GM12875 (cell line): ENCODE measurements at regions not wholly inside any gene's neighbourhood (a gene's known extent, or its start where the extent isn't known, plus 50 kb on each side); places are given as distances from the start of the nearest gene placed in this dataset.

Source experiments
- H3K4me3 ChIP-seq: one replicate; pipeline ENCODE4 v1.5.1; 2011; ENCODE audit warnings: low read depth, low read length, control low read depth
- CTCF ChIP-seq: IDR thresholded peaks from 2 replicates; pipeline ENCODE4 v1.5.1; 2011; ENCODE audit warnings: low read depth, mild to moderate bottlenecking, control low read depth, inconsistent platforms, low read length, moderate library complexity, borderline replicate concordance; ENCODE audit not compliant: insufficient read depth

DNA sequence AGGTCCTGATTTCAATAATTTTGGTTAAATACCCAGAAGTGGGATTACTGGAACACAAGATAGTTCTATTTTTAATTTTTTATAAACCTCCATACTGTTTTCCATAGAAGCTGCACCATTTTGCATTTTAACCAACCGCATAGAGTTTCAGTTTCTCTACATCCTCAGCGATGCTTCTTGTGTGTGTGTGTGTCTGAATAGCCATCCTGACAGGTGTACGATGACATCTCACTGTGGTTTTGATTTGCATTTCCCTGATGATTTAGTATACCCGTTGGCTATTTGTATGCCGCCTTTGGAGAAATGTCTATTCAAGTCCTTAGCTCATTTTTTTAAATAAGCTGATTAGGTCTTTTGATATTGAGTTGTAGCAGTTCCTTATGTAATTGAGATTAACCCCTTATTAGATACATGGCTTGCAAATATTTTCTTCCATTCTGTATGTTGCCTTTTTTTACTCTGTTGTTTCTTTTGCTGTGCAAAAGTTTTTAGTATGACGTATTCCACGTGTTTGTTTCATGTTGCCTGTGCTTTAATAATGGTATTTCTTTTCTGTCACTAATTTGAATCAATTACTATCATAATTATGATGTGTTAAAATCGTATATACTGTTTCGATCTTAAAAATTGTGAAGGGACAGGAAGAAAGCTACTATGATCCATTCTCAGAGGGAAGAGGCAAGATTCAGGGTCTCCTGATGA, 227.2 kb upstream of the MON1B start:
- H3K4me3 ChIP-seq = no peak overlapping the region
- TF ChIP-seq CTCF = no peak

DNA sequence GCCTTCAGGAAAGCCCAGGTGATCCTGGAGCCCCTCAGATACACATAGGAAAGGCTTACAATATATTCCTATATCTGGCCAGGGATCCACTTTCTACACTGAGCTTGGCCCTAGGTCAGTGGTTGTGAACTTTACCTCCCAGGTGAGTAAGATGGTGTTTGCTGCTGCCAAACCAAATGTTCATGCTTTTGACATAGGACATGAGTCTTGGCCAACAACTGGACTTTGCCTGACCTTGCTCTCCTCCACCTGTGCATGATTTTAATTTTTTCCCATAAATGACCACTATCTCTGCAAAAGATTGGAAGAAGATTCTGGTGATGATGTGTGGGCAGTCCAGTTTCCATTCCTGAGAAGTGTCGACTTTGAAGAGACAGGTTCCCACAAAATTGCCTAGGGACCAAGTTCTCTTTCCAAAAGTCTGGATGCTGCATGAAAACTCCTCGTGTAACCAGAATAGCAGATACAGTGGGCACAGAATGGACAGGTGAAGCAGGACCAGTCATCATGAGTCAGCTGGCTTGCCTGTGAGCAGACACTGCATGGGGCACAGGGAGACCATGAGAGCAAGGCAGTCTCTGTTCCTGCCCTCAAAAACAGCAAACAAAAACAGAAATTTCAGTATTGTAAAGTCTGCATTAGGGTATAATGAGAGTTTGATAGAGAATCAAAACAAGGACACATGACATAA, 226.4 kb upstream of the MON1B start:
- TF ChIP-seq CTCF = no peak
- no peak overlapping the region for H3K4me3 ChIP-seq

DNA sequence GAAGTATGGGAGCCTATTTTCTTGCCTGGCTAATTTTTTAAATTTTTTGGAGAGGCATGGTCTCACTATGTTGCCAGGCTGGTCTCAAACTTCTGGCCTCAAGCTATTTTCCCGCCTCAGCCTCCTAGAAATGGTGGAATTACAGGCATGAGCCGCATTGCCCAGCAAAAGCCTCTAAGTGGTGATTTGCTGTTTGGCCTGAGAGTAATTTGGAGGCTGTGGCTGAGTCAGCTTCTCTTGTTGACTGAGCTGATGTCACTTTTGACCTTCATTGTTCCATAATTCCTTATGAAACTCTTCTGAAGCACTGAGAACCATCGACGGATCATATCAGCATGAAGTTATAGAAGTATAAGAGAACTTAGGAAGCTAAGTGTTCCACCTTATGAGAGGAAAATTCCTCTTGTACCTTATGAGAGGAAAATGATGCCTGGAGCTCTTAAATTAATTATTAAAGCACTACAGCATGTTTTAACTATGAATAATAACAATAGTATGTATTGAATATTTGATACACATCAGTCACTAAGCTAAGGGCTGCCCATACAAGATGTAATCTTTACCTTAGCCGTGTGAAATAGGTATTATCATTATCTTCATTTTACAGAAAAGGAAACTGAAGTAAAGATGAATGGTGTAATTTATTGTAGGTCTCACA, 220.8 kb upstream of the MON1B start:
- no peak for TF ChIP-seq CTCF
- H3K4me3 ChIP-seq = no peak overlapping the region

DNA sequence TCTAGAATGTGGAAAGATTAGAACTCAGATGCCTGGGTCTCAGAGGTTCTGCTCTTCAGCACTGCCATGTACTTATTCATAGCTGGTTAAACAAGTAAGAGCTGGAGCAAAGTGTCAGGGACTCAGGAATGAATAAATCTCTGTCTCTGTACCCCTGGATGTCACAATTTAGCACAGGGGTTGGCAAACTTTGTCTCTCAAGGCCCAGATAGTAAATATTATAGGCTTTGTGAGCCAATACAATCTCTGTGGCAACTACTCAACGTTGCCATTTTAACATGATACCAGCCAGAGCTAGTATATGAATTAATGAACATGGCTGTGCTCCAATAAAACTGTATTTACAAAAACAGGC, 220.3 kb upstream of the MON1B start:
- no peak overlapping the region for H3K4me3 ChIP-seq
- TF ChIP-seq CTCF = no peak

DNA sequence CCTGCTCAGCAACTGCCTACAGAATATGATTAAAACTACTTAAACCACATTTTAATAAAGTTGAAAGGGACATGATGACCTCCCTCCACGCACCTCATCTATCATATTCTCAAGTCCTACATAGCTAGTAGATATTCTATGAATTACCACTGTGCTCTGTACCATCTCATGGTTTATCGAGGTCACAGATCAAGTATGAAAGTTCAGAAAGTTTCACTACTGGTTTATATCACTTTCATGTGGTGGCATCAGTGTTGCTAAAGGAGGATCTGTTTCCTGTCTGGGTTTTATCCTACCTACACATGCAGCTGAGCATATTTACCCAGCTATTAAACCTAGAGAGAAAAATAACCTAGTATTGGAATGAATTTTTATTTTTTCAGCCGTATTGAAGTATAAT, 214.9 kb upstream of the MON1B start:
- H3K4me3 ChIP-seq = no peak overlapping the region
- no peak for TF ChIP-seq CTCF

GRCh38 chr16:76976756-76977155, 214.2 kb upstream of the MON1B start:
- TF ChIP-seq CTCF = no peak
- H3K4me3 ChIP-seq = no peak overlapping the region

- H3K4me3 ChIP-seq = no peak overlapping the region
These were observed 206.8 kb upstream of the MON1B start for GRCh38 chr16:76984196-76984595.

More at GRCh38 chr16:76984196-76984595, 206.8 kb upstream of the MON1B start:
- no peak for TF ChIP-seq CTCF
